Lower leg skin (tissue), 4 donors: ENCODE measurements at regions not wholly inside any gene's neighbourhood (a gene's known extent, or its start where the extent isn't known, plus 50 kb on each side); places are given as distances from the start of the nearest gene placed in this dataset.

Experiments used
- DNase-seq, 2 donors: peaks; one replicate each; pipeline ENCODE4 v3.0.0-alpha.2; 2019; ENCODE audit warnings: low spot score in 2 of 2
- H3K4me3 ChIP-seq: fragments of 200-600 bp; sonication (generic); 2 replicates; pipeline ENCODE4 v1.5.1; 2017; ENCODE audit warnings: mild to moderate bottlenecking, low read depth; ENCODE audit not compliant: poor library complexity, severe bottlenecking
- POLR2A ChIP-seq, 2 donors: fragments of 450-650 bp; IDR thresholded peaks; one replicate each; pipeline ENCODE4 v1.6.1; 2016 to 2017; ENCODE audit warnings: antibody characterized with exemption in 2 of 2, mild to moderate bottlenecking in 1 of 2, moderate library complexity in 1 of 2
- WGBS, 2 donors: methylation state at CpG; one replicate each; pipeline ENCODE4 v1.1.5; 2018; 5-methylcytosine and 5-hydroxymethylcytosine counted together
- intact Hi-C: fragments of 100-400 bp; cut with DNase I; formaldehyde crosslinking; loops from one replicate; pipeline ENCODE4 v1.15.0; 2023; ENCODE audit warnings: low total_unique reads
- TF ChIP-seq, protein P1 (sequence below), 3 donors: fragments of 450-650 bp; IDR thresholded peaks; one replicate each; pipeline ENCODE4 v1.5.1; 2016; ENCODE audit warnings: antibody characterized with exemption in 3 of 3, mild to moderate bottlenecking in 3 of 3, moderate library complexity in 2 of 3

DNA sequence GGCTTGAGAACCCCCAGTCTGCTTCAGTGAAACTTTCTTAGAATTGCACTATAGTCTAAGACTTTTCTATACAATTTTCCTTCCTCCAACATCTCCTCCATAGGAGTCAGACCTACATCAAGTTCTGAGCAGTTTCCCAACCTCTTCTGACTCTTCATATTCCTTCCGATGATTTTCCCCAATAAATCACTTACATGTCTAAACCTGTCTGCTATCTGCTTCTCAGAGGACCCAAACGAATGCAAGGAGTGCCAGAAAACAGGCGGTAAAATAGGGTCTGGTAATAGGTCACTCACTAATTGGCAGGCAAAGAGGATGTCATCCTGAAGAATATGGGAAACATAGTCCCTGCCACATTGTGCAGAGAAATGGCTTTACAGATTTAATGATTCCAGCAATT lies 153.9 kb downstream of the PCDH18 start:
- TF ChIP-seq POLR2A (IDR thresholded peaks at IDR 0.05) = no peak
- TF ChIP-seq, protein P1, sequence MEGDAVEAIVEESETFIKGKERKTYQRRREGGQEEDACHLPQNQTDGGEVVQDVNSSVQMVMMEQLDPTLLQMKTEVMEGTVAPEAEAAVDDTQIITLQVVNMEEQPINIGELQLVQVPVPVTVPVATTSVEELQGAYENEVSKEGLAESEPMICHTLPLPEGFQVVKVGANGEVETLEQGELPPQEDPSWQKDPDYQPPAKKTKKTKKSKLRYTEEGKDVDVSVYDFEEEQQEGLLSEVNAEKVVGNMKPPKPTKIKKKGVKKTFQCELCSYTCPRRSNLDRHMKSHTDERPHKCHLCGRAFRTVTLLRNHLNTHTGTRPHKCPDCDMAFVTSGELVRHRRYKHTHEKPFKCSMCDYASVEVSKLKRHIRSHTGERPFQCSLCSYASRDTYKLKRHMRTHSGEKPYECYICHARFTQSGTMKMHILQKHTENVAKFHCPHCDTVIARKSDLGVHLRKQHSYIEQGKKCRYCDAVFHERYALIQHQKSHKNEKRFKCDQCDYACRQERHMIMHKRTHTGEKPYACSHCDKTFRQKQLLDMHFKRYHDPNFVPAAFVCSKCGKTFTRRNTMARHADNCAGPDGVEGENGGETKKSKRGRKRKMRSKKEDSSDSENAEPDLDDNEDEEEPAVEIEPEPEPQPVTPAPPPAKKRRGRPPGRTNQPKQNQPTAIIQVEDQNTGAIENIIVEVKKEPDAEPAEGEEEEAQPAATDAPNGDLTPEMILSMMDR (IDR thresholded peaks at IDR 0.05) = no peak
- WGBS, 2 donors = 33 to 55% methylated on average over 3 of the region's 3 CpGs
- no peak overlapping the region for H3K4me3 ChIP-seq
- intact Hi-C loops = no loop called here
- no peak for DNase-seq

DNA sequence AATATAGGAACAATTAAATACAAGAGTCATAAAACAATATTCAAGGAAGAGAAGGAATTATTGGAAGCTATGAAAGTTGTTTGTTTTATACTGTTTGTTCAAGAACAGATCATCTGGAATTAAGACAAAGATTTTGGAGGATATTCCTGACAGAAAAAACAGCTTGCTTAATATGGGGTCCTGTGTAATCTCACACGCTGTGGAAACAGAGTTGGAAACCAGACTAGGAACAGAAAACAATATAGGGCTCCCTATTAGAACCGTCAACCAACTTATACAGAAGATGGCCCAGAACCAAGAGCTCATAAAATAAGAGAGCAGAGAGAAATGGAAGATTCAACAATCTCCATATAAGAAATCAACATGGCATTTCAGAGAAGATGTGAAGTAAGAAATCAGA lies 156.0 kb downstream of the PCDH18 start:
- TF ChIP-seq POLR2A (IDR thresholded peaks at IDR 0.05) = no peak
- TF ChIP-seq, protein P1 (IDR thresholded peaks at IDR 0.05) = no peak
- intact Hi-C loops = no loop called here
- 62 to 77% methylated on average over 2 of the region's 2 CpGs for WGBS, 2 donors
- no peak overlapping the region for H3K4me3 ChIP-seq
- DNase-seq = no peak

- DNase-seq = no peak
- H3K4me3 ChIP-seq = no peak overlapping the region
- 46 to 55% methylated on average over 2 of the region's 2 CpGs for WGBS, 2 donors
- intact Hi-C loops = no loop called here
- TF ChIP-seq POLR2A (IDR thresholded peaks at IDR 0.05) = no peak
- TF ChIP-seq, protein P1 (IDR thresholded peaks at IDR 0.05) = no peak
These were observed 157.0 kb downstream of the PCDH18 start for GRCh38 chr4:137375111-137375850.

GRCh38 chr4:137370679-137371078 lies 161.6 kb downstream of the PCDH18 start:
- DNase-seq = no peak
- WGBS, 2 donors = 52 to 70% methylated on average over 2 of the region's 2 CpGs
- TF ChIP-seq, protein P1 (IDR thresholded peaks at IDR 0.05) = no peak
- no peak for TF ChIP-seq POLR2A (IDR thresholded peaks at IDR 0.05)
- intact Hi-C loops = no loop called here
- no peak overlapping the region for H3K4me3 ChIP-seq

- WGBS, 2 donors = 55 to 65% methylated on average over 3 of the region's 3 CpGs
- no peak for DNase-seq
- intact Hi-C loops = no loop called here
- no peak overlapping the region for H3K4me3 ChIP-seq
- TF ChIP-seq POLR2A (IDR thresholded peaks at IDR 0.05) = no peak
- TF ChIP-seq, protein P1 (IDR thresholded peaks at IDR 0.05) = no peak
These were observed 162.1 kb downstream of the PCDH18 start for GRCh38 chr4:137370206-137370633.

GRCh38 chr4:137367620-137368019 lies 164.7 kb downstream of the PCDH18 start:
- WGBS, 2 donors = 48 to 60% methylated on average over 2 of the region's 2 CpGs
- no peak for DNase-seq

More at GRCh38 chr4:137367620-137368019, 164.7 kb downstream of the PCDH18 start:
- intact Hi-C loops = no loop called here
- TF ChIP-seq POLR2A (IDR thresholded peaks at IDR 0.05) = no peak
- TF ChIP-seq, protein P1 (IDR thresholded peaks at IDR 0.05) = no peak
- no peak overlapping the region for H3K4me3 ChIP-seq
